CD8-positive, alpha-beta memory T cell (primary cell): ENCODE measurements at regions not wholly inside any gene's neighbourhood (a gene's known extent, or its start where the extent isn't known, plus 50 kb on each side); places are given as distances from the start of the nearest gene placed in this dataset.

Experiments used
- CTCF ChIA-PET: fragments of 350-600 bp; sonication (Branson Sonifier 250); formaldehyde crosslinking; loops from one replicate; lab custom pipeline; 2021; ENCODE audit warnings: antibody characterized with exemption; lab: Charles Lee
- POLR2A ChIA-PET: fragments of 350-600 bp; sonication (Branson Sonifier 250); formaldehyde crosslinking; loops from one replicate; lab custom pipeline; 2021; ENCODE audit warnings: antibody characterized with exemption; lab: Charles Lee
- DNase-seq, 5 donors: peaks; one replicate each; pipeline versions ENCODE4 v3.0.0 to v3.0.0-alpha.2; 2020 to 2022; ENCODE audit warnings: mixed read lengths in 1 of 5
- H3K27ac ChIP-seq: one replicate; pipeline ENCODE4 v1.7.0; 2013; ENCODE audit warnings: low read depth, mild to moderate bottlenecking, low read length, moderate library complexity
- H3K27me3 ChIP-seq: 2 replicates; pipeline ENCODE4 v1.7.0; 2013; ENCODE audit warnings: low read length, mild to moderate bottlenecking; ENCODE audit not compliant: insufficient read depth, poor library complexity, severe bottlenecking
- H3K36me3 ChIP-seq: 2 replicates; pipeline ENCODE4 v1.7.0; 2013; ENCODE audit warnings: mild to moderate bottlenecking, low read length, moderate library complexity; ENCODE audit not compliant: insufficient read depth
- H3K4me1 ChIP-seq: 2 replicates; pipeline ENCODE4 v1.7.0; 2013; ENCODE audit warnings: mild to moderate bottlenecking, low read length, moderate library complexity; ENCODE audit not compliant: insufficient read depth
- H3K4me3 ChIP-seq: 2 replicates; pipeline ENCODE4 v1.7.0; 2013; ENCODE audit warnings: mild to moderate bottlenecking, low read length
- H3K9me3 ChIP-seq: 2 replicates; pipeline ENCODE4 v1.7.0; 2013; ENCODE audit warnings: mild to moderate bottlenecking, low read length
- H3K27ac Mint-ChIP-seq, 8 donors: one replicate each; pipeline ENCODE4 v1.8.0; 2020 to 2021; ENCODE audit warnings: mixed read lengths in 8 of 8, mild to moderate bottlenecking in 6 of 8, inconsistent platforms in 3 of 8, moderate library complexity in 3 of 8
- H3K27me3 Mint-ChIP-seq, 2 donors: one replicate each; pipeline ENCODE4 v1.8.0; 2020 to 2021; ENCODE audit warnings: mixed read lengths in 2 of 2, mild to moderate bottlenecking in 1 of 2, moderate library complexity in 1 of 2
- H3K36me3 Mint-ChIP-seq, 3 donors: one replicate each; pipeline ENCODE4 v1.8.0; 2020 to 2021; ENCODE audit warnings: mixed read lengths in 3 of 3, inconsistent platforms in 1 of 3, mild to moderate bottlenecking in 1 of 3
- H3K4me1 Mint-ChIP-seq, 3 donors: one replicate each; pipeline ENCODE4 v1.8.0; 2020 to 2021; ENCODE audit warnings: mixed read lengths in 3 of 3, inconsistent platforms in 1 of 3, mild to moderate bottlenecking in 1 of 3
- H3K4me3 Mint-ChIP-seq, 7 donors: one replicate each; pipeline ENCODE4 v1.8.0; 2020 to 2021; ENCODE audit warnings: mixed read lengths in 7 of 7, mild to moderate bottlenecking in 6 of 7, moderate library complexity in 4 of 7, inconsistent platforms in 2 of 7
- H3K9me3 Mint-ChIP-seq, 5 donors: one replicate each; pipeline ENCODE4 v1.8.0; 2020 to 2022; ENCODE audit warnings: mixed read lengths in 5 of 5, mild to moderate bottlenecking in 3 of 5, moderate library complexity in 2 of 5, inconsistent platforms in 1 of 5

GRCh38 chr2:150154308-150154797 lies 333.1 kb downstream of the RND3 start:
- DNase-seq: no peak
- Histone ChIP-seq H3K4me3 (no peak overlapping the region), H3K36me3 (no peaks in the 10 kb centered on the region), H3K4me1 (no peaks in the 10 kb centered on the region), H3K27ac (no peak overlapping the region), H3K27me3 (no peaks in the 10 kb centered on the region), H3K9me3 (no peaks in the 10 kb centered on the region)
- Mint-ChIP-seq H3K4me3 (no peak overlapping the region), H3K36me3 (no peaks in the 10 kb centered on the region), H3K27ac (no peak overlapping the region), H3K27me3 (no peaks in the 10 kb centered on the region), H3K9me3 (peaks cover 0 to 3% (median 0%) of the 10 kb centered on the region in 5 donors), H3K4me1 (no peaks in the 10 kb centered on the region)
- POLR2A ChIA-PET: no interaction called here
- CTCF ChIA-PET: no interaction called here

DNA sequence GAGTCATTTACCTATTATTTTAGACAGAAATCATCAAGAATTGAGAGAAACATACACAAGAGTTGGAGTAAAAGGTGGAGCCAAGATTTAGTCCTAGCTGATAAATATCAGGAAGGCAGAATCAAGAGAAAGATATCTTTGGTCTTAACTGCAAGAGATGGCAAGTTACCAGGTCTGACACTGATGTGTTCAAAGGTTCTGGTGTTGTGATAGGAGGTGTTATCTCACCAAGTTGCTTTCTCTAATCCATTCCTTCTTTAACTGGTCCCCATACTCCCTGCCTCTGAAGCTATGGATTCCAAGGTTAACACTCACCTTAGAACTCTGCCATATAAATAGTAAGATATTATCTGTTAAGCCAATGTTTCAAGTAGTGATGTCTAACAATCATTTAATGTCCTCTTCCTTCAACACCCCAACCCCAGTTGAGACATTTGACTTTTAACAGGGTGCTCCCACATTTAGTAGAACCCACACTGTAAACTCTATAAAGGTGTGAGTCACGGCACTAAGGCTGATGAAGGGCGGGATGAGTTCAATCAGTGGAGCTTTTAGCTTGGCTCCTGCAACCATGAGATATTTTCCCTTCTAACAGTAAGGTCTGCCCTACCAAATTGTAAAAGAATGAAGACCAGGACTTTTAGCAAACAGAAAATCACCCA lies 333.7 kb downstream of the RND3 start:
- Histone ChIP-seq H3K9me3 (no peaks in the 10 kb centered on the region), H3K36me3 (no peaks in the 10 kb centered on the region), H3K4me1 (no peaks in the 10 kb centered on the region), H3K27me3 (no peaks in the 10 kb centered on the region), H3K4me3 (no peak overlapping the region), H3K27ac (no peak overlapping the region)
- CTCF ChIA-PET: no interaction called here
- Mint-ChIP-seq H3K9me3 (peaks cover 0 to 3% (median 0%) of the 10 kb centered on the region in 5 donors), H3K4me3 (no peak overlapping the region), H3K4me1 (no peaks in the 10 kb centered on the region), H3K27me3 (no peaks in the 10 kb centered on the region), H3K27ac (no peak overlapping the region), H3K36me3 (no peaks in the 10 kb centered on the region)
- POLR2A ChIA-PET: no interaction called here
- DNase-seq: no peak

DNA sequence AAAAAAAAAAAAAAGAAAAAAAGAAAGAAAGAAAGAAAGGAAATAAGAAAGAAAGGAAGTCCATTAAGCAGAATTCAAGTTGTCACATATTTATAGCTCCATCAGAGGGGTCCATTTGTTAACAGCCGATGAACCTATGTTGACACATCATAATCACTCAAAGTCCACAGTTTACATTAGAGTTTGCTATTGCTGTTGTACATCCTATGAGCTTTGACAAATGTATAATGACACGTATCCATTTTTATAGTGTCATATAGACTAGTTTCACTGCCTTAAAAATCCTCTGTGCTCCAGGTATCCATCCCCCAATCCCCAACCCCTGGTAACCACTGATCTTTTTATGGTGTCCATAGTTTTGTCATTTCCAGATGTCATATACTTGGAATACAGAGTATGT lies 335.2 kb downstream of the RND3 start:
- Histone ChIP-seq H3K4me3 (no peak overlapping the region), H3K4me1 (no peaks in the 10 kb centered on the region), H3K9me3 (no peaks in the 10 kb centered on the region), H3K36me3 (no peaks in the 10 kb centered on the region), H3K27ac (no peak overlapping the region), H3K27me3 (no peaks in the 10 kb centered on the region)
- no peak for DNase-seq
- Mint-ChIP-seq H3K4me1 (no peaks in the 10 kb centered on the region), H3K27ac (no peak overlapping the region), H3K9me3 (peaks cover 0 to 11% (median 4%) of the 10 kb centered on the region in 5 donors), H3K36me3 (no peaks in the 10 kb centered on the region), H3K4me3 (no peak overlapping the region), H3K27me3 (no peaks in the 10 kb centered on the region)
- ChIA-PET CTCF (no interaction called here), POLR2A (no interaction called here)

GRCh38 chr2:150150144-150150543 lies 337.3 kb downstream of the RND3 start:
- CTCF ChIA-PET: no interaction called here
- Histone ChIP-seq H3K27me3 (no peaks in the 10 kb centered on the region), H3K4me3 (no peak overlapping the region), H3K27ac (no peak overlapping the region), H3K9me3 (no peaks in the 10 kb centered on the region), H3K36me3 (no peaks in the 10 kb centered on the region), H3K4me1 (no peaks in the 10 kb centered on the region)
- POLR2A ChIA-PET: no interaction called here
- Mint-ChIP-seq H3K27me3 (no peaks in the 10 kb centered on the region), H3K4me1 (no peaks in the 10 kb centered on the region), H3K4me3 (no peak overlapping the region), H3K36me3 (peaks cover 0 to 3% (median 0%) of the 10 kb centered on the region in 3 donors), H3K9me3 (peaks cover 2 to 24% (median 13%) of the 10 kb centered on the region in 5 donors), H3K27ac (no peak overlapping the region)
- no peak for DNase-seq

DNA sequence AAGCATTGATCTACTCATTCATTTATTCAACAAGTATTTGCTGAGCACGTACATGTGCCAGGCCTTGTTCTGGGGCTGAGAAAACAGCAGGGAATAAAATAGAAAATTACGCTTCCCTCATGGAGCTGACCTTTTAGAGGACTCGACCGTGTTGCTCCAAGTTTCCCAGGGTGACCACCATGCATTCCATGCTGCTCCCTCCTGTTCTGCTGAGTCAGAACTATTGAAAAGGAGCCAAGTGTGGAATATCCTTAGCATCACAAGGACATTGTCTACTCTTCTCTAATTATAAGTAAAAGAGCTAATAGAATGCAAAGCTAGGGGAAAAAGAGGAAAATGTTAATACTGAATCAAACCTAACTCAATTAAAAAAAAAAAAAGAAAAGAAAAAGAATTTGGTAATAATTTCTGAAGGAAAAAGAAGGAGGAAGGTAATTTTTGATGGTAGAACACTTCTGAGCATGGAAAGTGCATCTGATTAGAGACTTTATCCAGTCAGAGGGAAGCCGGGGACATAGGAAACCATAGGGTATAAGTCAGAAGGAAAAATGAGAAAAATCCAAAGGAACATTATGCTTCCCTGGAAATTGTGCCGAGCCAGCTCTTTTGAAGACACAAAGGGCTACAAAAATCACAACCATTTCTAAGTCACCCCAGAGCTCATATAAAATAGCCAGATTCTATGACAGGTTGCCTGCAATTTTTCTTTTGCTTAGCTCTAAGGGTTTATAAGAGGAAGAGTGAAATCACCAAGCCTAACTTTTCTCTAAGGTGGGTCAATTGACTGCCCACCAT lies 339.4 kb downstream of the RND3 start:
- Mint-ChIP-seq H3K4me3 (no peak overlapping the region), H3K27ac (no peak overlapping the region), H3K27me3 (no peaks in the 10 kb centered on the region), H3K9me3 (peaks cover 2 to 24% (median 15%) of the 10 kb centered on the region in 5 donors), H3K36me3 (peaks cover 0 to 3% (median 0%) of the 10 kb centered on the region in 3 donors), H3K4me1 (no peaks in the 10 kb centered on the region)
- no peaks in the 10 kb centered on the region for H3K27me3 ChIP-seq
- H3K9me3 ChIP-seq: no peaks in the 10 kb centered on the region
- H3K36me3 ChIP-seq: no peaks in the 10 kb centered on the region
- CTCF ChIA-PET: no interaction called here
- no peak overlapping the region for H3K27ac ChIP-seq
- H3K4me3 ChIP-seq: no peak overlapping the region
- POLR2A ChIA-PET: no interaction called here
- DNase-seq: no peak
- H3K4me1 ChIP-seq: no peaks in the 10 kb centered on the region

GRCh38 chr2:150146879-150147278 lies 340.6 kb downstream of the RND3 start:
- Mint-ChIP-seq H3K27ac (no peak overlapping the region), H3K4me3 (no peak overlapping the region), H3K36me3 (peaks cover 0 to 3% (median 0%) of the 10 kb centered on the region in 3 donors), H3K27me3 (no peaks in the 10 kb centered on the region), H3K9me3 (peaks cover 2 to 24% (median 15%) of the 10 kb centered on the region in 5 donors), H3K4me1 (no peaks in the 10 kb centered on the region)
- H3K4me3 ChIP-seq: no peak overlapping the region
- no peaks in the 10 kb centered on the region for H3K4me1 ChIP-seq
- no peaks in the 10 kb centered on the region for H3K27me3 ChIP-seq
- ChIA-PET POLR2A (no interaction called here), CTCF (no interaction called here)
- H3K9me3 ChIP-seq: no peaks in the 10 kb centered on the region
- DNase-seq: no peak
- H3K36me3 ChIP-seq: no peaks in the 10 kb centered on the region
- H3K27ac ChIP-seq: no peak overlapping the region

DNA sequence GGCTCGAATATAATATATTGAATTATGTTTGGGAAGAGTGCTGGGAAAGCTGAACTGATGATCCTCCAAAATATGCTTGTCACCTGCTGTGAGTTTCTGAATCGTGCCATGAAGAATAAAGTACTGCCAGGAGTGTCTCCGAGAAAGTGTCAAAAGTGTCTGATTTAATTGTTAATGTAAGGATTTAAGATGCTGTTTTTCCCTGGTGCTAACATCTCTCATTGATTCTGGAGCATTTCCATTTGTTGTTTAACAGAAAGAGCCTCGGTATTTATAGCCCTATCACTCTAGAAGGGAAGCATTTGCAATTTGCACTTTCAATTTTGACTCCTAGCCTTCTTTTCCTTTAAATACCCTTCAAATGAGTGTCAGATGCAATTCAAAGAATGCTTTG lies 342.2 kb downstream of the RND3 start:
- Mint-ChIP-seq H3K27me3 (no peaks in the 10 kb centered on the region), H3K4me1 (no peaks in the 10 kb centered on the region), H3K27ac (no peak overlapping the region), H3K36me3 (peaks cover 0 to 3% (median 0%) of the 10 kb centered on the region in 3 donors), H3K9me3 (peaks cover 6 to 24% (median 17%) of the 10 kb centered on the region in 5 donors), H3K4me3 (no peak overlapping the region)
- Histone ChIP-seq H3K36me3 (no peaks in the 10 kb centered on the region), H3K4me1 (no peaks in the 10 kb centered on the region), H3K27ac (no peak overlapping the region), H3K27me3 (no peaks in the 10 kb centered on the region), H3K4me3 (no peak overlapping the region), H3K9me3 (no peaks in the 10 kb centered on the region)
- POLR2A ChIA-PET: no interaction called here
- CTCF ChIA-PET: no interaction called here
- DNase-seq: no peak

DNA sequence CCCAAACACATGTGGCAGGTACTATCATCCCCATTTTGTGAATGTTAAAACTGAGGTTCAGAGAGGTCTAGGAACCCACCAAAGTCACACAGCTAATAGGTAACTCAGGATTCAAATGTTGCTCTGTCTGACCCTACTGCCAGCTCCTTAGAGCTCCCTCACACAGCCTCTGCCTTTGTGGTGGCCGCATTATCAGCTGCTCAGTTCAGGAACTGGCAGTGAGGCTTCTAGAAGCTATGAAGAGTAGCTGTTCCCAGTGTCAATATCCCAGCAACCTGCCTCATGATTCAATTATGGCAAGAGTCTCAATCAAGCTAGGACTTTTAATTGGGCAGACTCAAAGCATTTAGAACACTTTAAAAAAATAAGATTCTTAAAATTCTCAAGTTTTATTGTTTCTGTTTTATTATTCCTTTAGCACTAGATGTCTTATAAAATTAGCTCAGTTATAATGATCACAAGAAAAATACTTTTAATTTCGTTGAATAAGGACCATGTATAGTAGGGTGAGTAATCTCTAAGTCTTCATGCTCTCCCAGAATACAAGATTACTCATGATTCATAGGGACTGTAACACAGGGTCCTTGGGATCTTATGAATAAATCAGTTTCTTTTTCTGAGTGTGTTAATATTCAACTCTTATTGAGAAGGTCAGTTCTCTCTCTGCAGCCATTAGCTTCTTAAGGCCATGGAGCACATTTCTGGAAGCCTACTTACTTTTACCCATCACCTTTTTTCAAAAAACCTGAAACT lies 342.7 kb downstream of the RND3 start:
- H3K27ac ChIP-seq: no peak overlapping the region
- H3K27ac Mint-ChIP-seq: no peak overlapping the region
- no peaks in the 10 kb centered on the region for H3K9me3 ChIP-seq
- no peak overlapping the region for H3K4me3 ChIP-seq
- ChIA-PET POLR2A (no interaction called here), CTCF (no interaction called here)
- no peaks in the 10 kb centered on the region for H3K27me3 ChIP-seq
- H3K4me1 Mint-ChIP-seq: no peaks in the 10 kb centered on the region
- H3K36me3 ChIP-seq: no peaks in the 10 kb centered on the region
- peaks cover 6 to 21% (median 17%) of the 10 kb centered on the region in 5 donors for H3K9me3 Mint-ChIP-seq
- H3K4me1 ChIP-seq: no peaks in the 10 kb centered on the region
- H3K27me3 Mint-ChIP-seq: no peaks in the 10 kb centered on the region
- H3K36me3 Mint-ChIP-seq: peaks cover 0 to 3% (median 0%) of the 10 kb centered on the region in 3 donors
- DNase-seq: no peak
- no peak overlapping the region for H3K4me3 Mint-ChIP-seq
